T47D (cell line): ENCODE measurements at regions not wholly inside any gene's neighbourhood (a gene's known extent, or its start where the extent isn't known, plus 50 kb on each side); places are given as distances from the start of the nearest gene placed in this dataset.

ENCODE experiments used
- DNase-seq, 2 experiments: peaks; one replicate each; pipeline versions ENCODE4 v3.0.0 to v3.0.0-alpha.2; 2011 to 2012; ENCODE audit warnings: low read depth in 1 of 2, low spot score in 1 of 2
- JUND ChIP-seq: IDR thresholded peaks from 2 replicates; pipeline ENCODE4 v1.6.1; 2012; ENCODE audit warnings: low read depth
- in situ Hi-C: cut with HindIII; loops from 2 replicates; pipeline ENCODE4 v1.10.0; 2016; ENCODE audit warnings: low sequenced_read_pairs, low pct_unique_long_range_greater_than_20kb

GRCh38 chr10:121288864-121289661, 309.2 kb downstream of the FGFR2 start:
- in situ Hi-C loops: no loop called here
- no peak for TF ChIP-seq JUND

GRCh38 chr10:121289800-121290199, 308.4 kb downstream of the FGFR2 start:
- in situ Hi-C loops: no loop called here
- no peak for TF ChIP-seq JUND
- no peak for DNase-seq

More at GRCh38 chr10:121288864-121289661, 309.2 kb downstream of the FGFR2 start:
- DNase-seq: no peak

- DNase-seq: no peak
- in situ Hi-C loops: no loop called here
- no peak for TF ChIP-seq JUND
Measured at GRCh38 chr10:121290674-121291073, 307.6 kb downstream of the FGFR2 start.

GRCh38 chr10:121291376-121291775, 306.9 kb downstream of the FGFR2 start:
- in situ Hi-C loops: no loop called here
- no peak for DNase-seq
- no peak for TF ChIP-seq JUND

GRCh38 chr10:121291823-121292222, 306.4 kb downstream of the FGFR2 start:
- no peak for DNase-seq
- no peak for TF ChIP-seq JUND

GRCh38 chr10:121292321-121292720, 305.9 kb downstream of the FGFR2 start:
- TF ChIP-seq JUND: no peak
- in situ Hi-C loops: no loop called here
- DNase-seq: no peak

More at GRCh38 chr10:121291823-121292222, 306.4 kb downstream of the FGFR2 start:
- in situ Hi-C loops: no loop called here

- in situ Hi-C loops: no loop called here
- no peak for TF ChIP-seq JUND
- no peak for DNase-seq
Measured at GRCh38 chr10:121293110-121293509, 305.1 kb downstream of the FGFR2 start.

GRCh38 chr10:121294630-121295029, 303.6 kb downstream of the FGFR2 start:
- TF ChIP-seq JUND: no peak
- in situ Hi-C loops: no loop called here
- DNase-seq: no peak

GRCh38 chr10:121296378-121296777, 301.9 kb downstream of the FGFR2 start:
- DNase-seq: no peak
- in situ Hi-C loops: no loop called here
- TF ChIP-seq JUND: no peak

- no peak for TF ChIP-seq JUND
- in situ Hi-C loops: no loop called here
- DNase-seq: no peak
Measured at GRCh38 chr10:121296881-121297585, 301.2 kb downstream of the FGFR2 start.

GRCh38 chr10:121300723-121301122, 297.5 kb downstream of the FGFR2 start:
- in situ Hi-C loops: no loop called here
- TF ChIP-seq JUND: no peak
- no peak for DNase-seq

- in situ Hi-C loops: no loop called here
- no peak for TF ChIP-seq JUND
- no peak for DNase-seq
Measured at GRCh38 chr10:121302541-121303180, 295.6 kb downstream of the FGFR2 start.
